ENCODE measurements at regions not wholly inside any gene's neighbourhood (a gene's known extent, or its start where the extent isn't known, plus 50 kb on each side); places are given as distances from the start of the nearest gene placed in this dataset.

- H3K27me3 ChIP-seq (ENCODE audit: insufficient read depth), result no peaks in the 10 kb centered on the region
- H2AFZ ChIP-seq, result no peak overlapping the region
- no peaks in the 10 kb centered on the region for H4K20me1 ChIP-seq (replicated peaks; ENCODE audit: insufficient read depth)
- no peak for ATAC-seq
- H3K79me2 ChIP-seq (replicated peaks; ENCODE audit: insufficient read depth), result no peaks in the 10 kb centered on the region
- H3K9me3 Mint-ChIP-seq, result no peaks in the 10 kb centered on the region
- H3K27me3 Mint-ChIP-seq (ENCODE audit: insufficient read depth, low read depth, poor library complexity), result no peaks in the 10 kb centered on the region
- peaks cover 18% of the 10 kb centered on the region for H3K4me1 ChIP-seq (ENCODE audit: insufficient read depth)
- H3K27ac ChIP-seq (ENCODE audit: low read depth), result no peak overlapping the region
- H3K36me3 ChIP-seq (ENCODE audit: insufficient read depth), result no peaks in the 10 kb centered on the region
- peaks cover 18% of the 10 kb centered on the region for H3K4me1 Mint-ChIP-seq
- no peaks in the 10 kb centered on the region for H3K9me2 ChIP-seq (ENCODE audit: insufficient read depth)
- no peak for DNase-seq (ENCODE audit: low spot score)
- no peaks in the 10 kb centered on the region for H3F3A ChIP-seq (replicated peaks; ENCODE audit: low read depth)
- no peak overlapping the region for H3K4me3 ChIP-seq
- no peaks in the 10 kb centered on the region for H3K36me3 Mint-ChIP-seq (ENCODE audit: low read depth)
- TF ChIP-seq STAT1 (IDR thresholded peaks at IDR 0.05; ENCODE audit: unreplicated experiment), result no peak
- TF ChIP-seq NANOG (IDR thresholded peaks at IDR 0.05; ENCODE audit: borderline replicate concordance), result no peak
- no peak for TF ChIP-seq ETS1 (IDR thresholded peaks at IDR 0.05)
- TF ChIP-seq, protein P1, sequence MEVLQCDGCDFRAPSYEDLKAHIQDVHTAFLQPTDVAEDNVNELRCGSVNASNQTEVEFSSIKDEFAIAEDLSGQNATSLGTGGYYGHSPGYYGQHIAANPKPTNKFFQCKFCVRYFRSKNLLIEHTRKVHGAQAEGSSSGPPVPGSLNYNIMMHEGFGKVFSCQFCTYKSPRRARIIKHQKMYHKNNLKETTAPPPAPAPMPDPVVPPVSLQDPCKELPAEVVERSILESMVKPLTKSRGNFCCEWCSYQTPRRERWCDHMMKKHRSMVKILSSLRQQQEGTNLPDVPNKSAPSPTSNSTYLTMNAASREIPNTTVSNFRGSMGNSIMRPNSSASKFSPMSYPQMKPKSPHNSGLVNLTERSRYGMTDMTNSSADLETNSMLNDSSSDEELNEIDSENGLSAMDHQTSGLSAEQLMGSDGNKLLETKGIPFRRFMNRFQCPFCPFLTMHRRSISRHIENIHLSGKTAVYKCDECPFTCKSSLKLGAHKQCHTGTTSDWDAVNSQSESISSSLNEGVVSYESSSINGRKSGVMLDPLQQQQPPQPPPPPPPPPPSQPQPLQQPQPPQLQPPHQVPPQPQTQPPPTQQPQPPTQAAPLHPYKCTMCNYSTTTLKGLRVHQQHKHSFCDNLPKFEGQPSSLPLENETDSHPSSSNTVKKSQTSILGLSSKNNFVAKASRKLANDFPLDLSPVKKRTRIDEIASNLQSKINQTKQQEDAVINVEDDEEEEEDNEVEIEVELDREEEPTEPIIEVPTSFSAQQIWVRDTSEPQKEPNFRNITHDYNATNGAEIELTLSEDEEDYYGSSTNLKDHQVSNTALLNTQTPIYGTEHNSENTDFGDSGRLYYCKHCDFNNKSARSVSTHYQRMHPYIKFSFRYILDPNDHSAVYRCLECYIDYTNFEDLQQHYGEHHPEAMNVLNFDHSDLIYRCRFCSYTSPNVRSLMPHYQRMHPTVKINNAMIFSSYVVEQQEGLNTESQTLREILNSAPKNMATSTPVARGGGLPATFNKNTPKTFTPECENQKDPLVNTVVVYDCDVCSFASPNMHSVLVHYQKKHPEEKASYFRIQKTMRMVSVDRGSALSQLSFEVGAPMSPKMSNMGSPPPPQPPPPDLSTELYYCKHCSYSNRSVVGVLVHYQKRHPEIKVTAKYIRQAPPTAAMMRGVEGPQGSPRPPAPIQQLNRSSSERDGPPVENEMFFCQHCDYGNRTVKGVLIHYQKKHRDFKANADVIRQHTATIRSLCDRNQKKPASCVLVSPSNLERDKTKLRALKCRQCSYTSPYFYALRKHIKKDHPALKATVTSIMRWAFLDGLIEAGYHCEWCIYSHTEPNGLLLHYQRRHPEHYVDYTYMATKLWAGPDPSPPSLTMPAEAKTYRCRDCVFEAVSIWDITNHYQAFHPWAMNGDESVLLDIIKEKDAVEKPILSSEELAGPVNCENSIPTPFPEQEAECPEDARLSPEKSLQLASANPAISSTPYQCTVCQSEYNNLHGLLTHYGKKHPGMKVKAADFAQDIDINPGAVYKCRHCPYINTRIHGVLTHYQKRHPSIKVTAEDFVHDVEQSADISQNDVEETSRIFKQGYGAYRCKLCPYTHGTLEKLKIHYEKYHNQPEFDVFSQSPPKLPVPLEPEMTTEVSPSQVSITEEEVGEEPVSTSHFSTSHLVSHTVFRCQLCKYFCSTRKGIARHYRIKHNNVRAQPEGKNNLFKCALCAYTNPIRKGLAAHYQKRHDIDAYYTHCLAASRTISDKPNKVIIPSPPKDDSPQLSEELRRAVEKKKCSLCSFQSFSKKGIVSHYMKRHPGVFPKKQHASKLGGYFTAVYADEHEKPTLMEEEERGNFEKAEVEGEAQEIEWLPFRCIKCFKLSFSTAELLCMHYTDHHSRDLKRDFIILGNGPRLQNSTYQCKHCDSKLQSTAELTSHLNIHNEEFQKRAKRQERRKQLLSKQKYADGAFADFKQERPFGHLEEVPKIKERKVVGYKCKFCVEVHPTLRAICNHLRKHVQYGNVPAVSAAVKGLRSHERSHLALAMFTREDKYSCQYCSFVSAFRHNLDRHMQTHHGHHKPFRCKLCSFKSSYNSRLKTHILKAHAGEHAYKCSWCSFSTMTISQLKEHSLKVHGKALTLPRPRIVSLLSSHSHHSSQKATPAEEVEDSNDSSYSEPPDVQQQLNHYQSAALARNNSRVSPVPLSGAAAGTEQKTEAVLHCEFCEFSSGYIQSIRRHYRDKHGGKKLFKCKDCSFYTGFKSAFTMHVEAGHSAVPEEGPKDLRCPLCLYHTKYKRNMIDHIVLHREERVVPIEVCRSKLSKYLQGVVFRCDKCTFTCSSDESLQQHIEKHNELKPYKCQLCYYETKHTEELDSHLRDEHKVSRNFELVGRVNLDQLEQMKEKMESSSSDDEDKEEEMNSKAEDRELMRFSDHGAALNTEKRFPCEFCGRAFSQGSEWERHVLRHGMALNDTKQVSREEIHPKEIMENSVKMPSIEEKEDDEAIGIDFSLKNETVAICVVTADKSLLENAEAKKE (CRISPR knock-in tag; IDR thresholded peaks at IDR 0.05), result no peak
- no peak for TF ChIP-seq CREB1 (CRISPR knock-in tag; IDR thresholded peaks at IDR 0.05; ENCODE audit: low read depth)
- TF ChIP-seq JUNB (IDR thresholded peaks at IDR 0.05; ENCODE audit: unreplicated experiment), result no peak
- no peak overlapping the region for H3K4me2 ChIP-seq
- no peak overlapping the region for H3K27ac Mint-ChIP-seq
- H3K4me3 Mint-ChIP-seq, result no peak overlapping the region
Measured at GRCh38 chr2:224309176-224309575, 92.7 kb downstream of the FAM124B start.
